ENCODE measurements at regions not wholly inside any gene's neighbourhood (a gene's known extent, or its start where the extent isn't known, plus 50 kb on each side); places are given as distances from the start of the nearest gene placed in this dataset.

GRCh38 chr18:60895181-60895580 lies 438.0 kb upstream of the CDH20 start:
- Histone ChIP-seq H3K4me3 (ENCODE audit: insufficient read depth, low read depth, low read length) (no peak overlapping the region), H3K9ac (ENCODE audit: low read length) (no peak overlapping the region), H3K4me1 (ENCODE audit: insufficient read depth, low read length) (no peaks in the 10 kb centered on the region), H3K27me3 (ENCODE audit: insufficient read depth, low read length) (no peaks in the 10 kb centered on the region), H3K36me3 (ENCODE audit: insufficient read depth, low read length) (no peaks in the 10 kb centered on the region), H2AFZ (ENCODE audit: low read depth, low read length) (no peak overlapping the region), H4K20me1 (ENCODE audit: insufficient read depth, low read length) (no peaks in the 10 kb centered on the region), H3K27ac (ENCODE audit: low read depth, low read length) (no peak overlapping the region), H3K9me3 (ENCODE audit: insufficient read depth, low read depth, low read length) (no peaks in the 10 kb centered on the region), H3K4me2 (ENCODE audit: low read length) (no peak overlapping the region), H3K79me2 (ENCODE audit: insufficient read depth, low read length) (no peaks in the 10 kb centered on the region)
- no peaks in the 10 kb centered on the region for H3K27me3 Mint-ChIP-seq (ENCODE audit: low read depth, unreplicated experiment)
- TF ChIP-seq EZH2 (IDR thresholded peaks at IDR 0.05; ENCODE audit: insufficient read depth, low read length): no peak
- TF ChIP-seq CTCF (IDR thresholded peaks at IDR 0.05; ENCODE audit: insufficient read depth, low read depth, low read length): no peak
- peak; percentile 44 for DNase-seq (ENCODE audit: low read depth)
- H3K9me3 Mint-ChIP-seq (ENCODE audit: unreplicated experiment): no peaks in the 10 kb centered on the region
- peaks cover 2% of the 10 kb centered on the region for H3K4me1 Mint-ChIP-seq (ENCODE audit: low read depth, unreplicated experiment)
- no peaks in the 10 kb centered on the region for H3K36me3 Mint-ChIP-seq (ENCODE audit: low read depth, unreplicated experiment)
- no peak overlapping the region for H3K4me3 Mint-ChIP-seq (ENCODE audit: unreplicated experiment)
- FAIRE-seq: no peak
- H3K27ac Mint-ChIP-seq (ENCODE audit: unreplicated experiment): no peak overlapping the region

- Histone ChIP-seq H3K4me3 (ENCODE audit: insufficient read depth, low read depth, low read length) (no peak overlapping the region), H3K4me1 (ENCODE audit: insufficient read depth, low read length) (no peaks in the 10 kb centered on the region), H3K36me3 (ENCODE audit: insufficient read depth, low read length) (no peaks in the 10 kb centered on the region), H3K9ac (ENCODE audit: low read length) (no peak overlapping the region), H4K20me1 (ENCODE audit: insufficient read depth, low read length) (no peaks in the 10 kb centered on the region), H2AFZ (ENCODE audit: low read depth, low read length) (no peak overlapping the region), H3K27ac (ENCODE audit: low read depth, low read length) (no peak overlapping the region), H3K4me2 (ENCODE audit: low read length) (no peak overlapping the region), H3K9me3 (ENCODE audit: insufficient read depth, low read depth, low read length) (no peaks in the 10 kb centered on the region), H3K79me2 (ENCODE audit: insufficient read depth, low read length) (no peaks in the 10 kb centered on the region), H3K27me3 (ENCODE audit: insufficient read depth, low read length) (no peaks in the 10 kb centered on the region)
- H3K4me3 Mint-ChIP-seq (ENCODE audit: unreplicated experiment): no peak overlapping the region
- H3K36me3 Mint-ChIP-seq (ENCODE audit: low read depth, unreplicated experiment): no peaks in the 10 kb centered on the region
- no peaks in the 10 kb centered on the region for H3K4me1 Mint-ChIP-seq (ENCODE audit: low read depth, unreplicated experiment)
- DNase-seq (ENCODE audit: low read depth) (no peak), FAIRE-seq (no peak)
- H3K9me3 Mint-ChIP-seq (ENCODE audit: unreplicated experiment): no peaks in the 10 kb centered on the region
- H3K27me3 Mint-ChIP-seq (ENCODE audit: low read depth, unreplicated experiment): no peaks in the 10 kb centered on the region
- no peak for TF ChIP-seq EZH2 (IDR thresholded peaks at IDR 0.05; ENCODE audit: insufficient read depth, low read length)
- no peak for TF ChIP-seq CTCF (IDR thresholded peaks at IDR 0.05; ENCODE audit: insufficient read depth, low read depth, low read length)
- H3K27ac Mint-ChIP-seq (ENCODE audit: unreplicated experiment): no peak overlapping the region
Observed at GRCh38 chr18:60898111-60898510, 435.1 kb upstream of the CDH20 start.

- no peak overlapping the region for H3K4me3 ChIP-seq (ENCODE audit: insufficient read depth, low read depth, low read length)
- H4K20me1 ChIP-seq (ENCODE audit: insufficient read depth, low read length): no peaks in the 10 kb centered on the region
- no peak overlapping the region for H2AFZ ChIP-seq (ENCODE audit: low read depth, low read length)
- no peaks in the 10 kb centered on the region for H3K36me3 Mint-ChIP-seq (ENCODE audit: low read depth, unreplicated experiment)
- H3K27me3 Mint-ChIP-seq (ENCODE audit: low read depth, unreplicated experiment): no peaks in the 10 kb centered on the region
- no peak overlapping the region for H3K27ac ChIP-seq (ENCODE audit: low read depth, low read length)
- H3K27ac Mint-ChIP-seq (ENCODE audit: unreplicated experiment): no peak overlapping the region
- H3K4me1 ChIP-seq (ENCODE audit: insufficient read depth, low read length): no peaks in the 10 kb centered on the region
- no peaks in the 10 kb centered on the region for H3K9me3 Mint-ChIP-seq (ENCODE audit: unreplicated experiment)
- H3K4me3 Mint-ChIP-seq (ENCODE audit: unreplicated experiment): no peak overlapping the region
- no peak overlapping the region for H3K9ac ChIP-seq (ENCODE audit: low read length)
- TF ChIP-seq CTCF (IDR thresholded peaks at IDR 0.05; ENCODE audit: insufficient read depth, low read depth, low read length): no peak
- no peak for TF ChIP-seq EZH2 (IDR thresholded peaks at IDR 0.05; ENCODE audit: insufficient read depth, low read length)
- FAIRE-seq (no peak), DNase-seq (ENCODE audit: low read depth) (peak; percentile 70)
- H3K4me1 Mint-ChIP-seq (ENCODE audit: low read depth, unreplicated experiment): no peaks in the 10 kb centered on the region
- no peak overlapping the region for H3K4me2 ChIP-seq (ENCODE audit: low read length)
- no peaks in the 10 kb centered on the region for H3K79me2 ChIP-seq (ENCODE audit: insufficient read depth, low read length)
- H3K27me3 ChIP-seq (ENCODE audit: insufficient read depth, low read length): no peaks in the 10 kb centered on the region
- no peaks in the 10 kb centered on the region for H3K36me3 ChIP-seq (ENCODE audit: insufficient read depth, low read length)
- H3K9me3 ChIP-seq (ENCODE audit: insufficient read depth, low read depth, low read length): no peaks in the 10 kb centered on the region
Observed at GRCh38 chr18:60905699-60906098, 427.5 kb upstream of the CDH20 start.

All from astrocyte (in vitro differentiated cells and primary cell).